H1 (cell line): ENCODE measurements at regions not wholly inside any gene's neighbourhood (a gene's known extent, or its start where the extent isn't known, plus 50 kb on each side); places are given as distances from the start of the nearest gene placed in this dataset.

ENCODE experiments used
- CTCF ChIA-PET: fragments of 300-600 bp; sonication (Branson Sonifier 250); formaldehyde crosslinking; loops from one replicate; lab custom pipeline; 2021; ENCODE audit not compliant: partially characterized antibody; lab: Charles Lee
- POLR2A ChIA-PET: fragments of 300-600 bp; sonication (Branson Sonifier 250); formaldehyde crosslinking; loops from one replicate; lab custom pipeline; 2021; ENCODE audit warnings: inconsistent platforms; ENCODE audit not compliant: partially characterized antibody; lab: Charles Lee
- DNase-seq, 2 experiments: peaks; one replicate each; pipeline versions ENCODE4 v3.0.0 to v3.0.0-alpha.2; 2010 to 2022; ENCODE audit warnings: low spot score in 2 of 2, low read depth in 1 of 2, mixed read lengths in 1 of 2
- FAIRE-seq: peaks from 2 replicates; lab custom pipeline; 2011; peaks lifted over from hg19 to GRCh38; lab: Jason Lieb, UNC
- H2AFZ ChIP-seq: 2 replicates; pipeline ENCODE4 v1.8.1; 2012; ENCODE audit warnings: low read length, inconsistent platforms
- H2AK5ac ChIP-seq: 2 replicates; pipeline ENCODE4 v1.6.1; 2013; ENCODE audit warnings: low read depth, low read length
- H2BK120ac ChIP-seq: replicated peaks from 2 replicates; pipeline ENCODE3; 2013; ENCODE audit warnings: low read depth, low read length, inconsistent platforms
- H2BK12ac ChIP-seq: 2 replicates; pipeline ENCODE4 v1.6.1; 2013; ENCODE audit warnings: low read depth, low read length
- H2BK15ac ChIP-seq: 2 replicates; pipeline ENCODE4 v1.6.1; 2013; ENCODE audit warnings: low read length
- H2BK20ac ChIP-seq: 2 replicates; pipeline ENCODE4 v1.6.1; 2013; ENCODE audit warnings: low read length
- H2BK5ac ChIP-seq: 2 replicates; pipeline ENCODE4 v1.6.1; 2013; ENCODE audit warnings: low read depth, low read length
- H3K14ac ChIP-seq: 2 replicates; pipeline ENCODE4 v1.6.1; 2013; ENCODE audit warnings: inconsistent platforms; ENCODE audit not compliant: insufficient read length
- H3K18ac ChIP-seq: 2 replicates; pipeline ENCODE4 v1.6.1; 2013; ENCODE audit warnings: low read length; ENCODE audit errors: extremely low read depth
- H3K23ac ChIP-seq: 2 replicates; pipeline ENCODE4 v1.6.1; 2013; ENCODE audit warnings: inconsistent platforms; ENCODE audit not compliant: insufficient read length
- H3K23me2 ChIP-seq: 2 replicates; pipeline ENCODE4 v1.6.1; 2013; ENCODE audit warnings: low read depth, low read length
- H3K27ac ChIP-seq: 2 replicates; pipeline ENCODE4 v1.6.1; 2011; ENCODE audit warnings: low read depth, low read length, inconsistent platforms
- H3K27me3 ChIP-seq, 4 experiments: replicated peaks in 1 of 4; 1 replicate in 1 of 4; 2 replicates in 3 of 4; pipeline versions ENCODE4 v1.6.1 to v1.8.1; 2011 to 2013; ENCODE audit warnings: low read length in 3 of 4, mild to moderate bottlenecking in 3 of 4, inconsistent platforms in 2 of 4, mixed read lengths in 2 of 4, moderate library complexity in 1 of 4; ENCODE audit not compliant: control insufficient read depth in 3 of 4, insufficient read depth in 3 of 4; ENCODE audit errors: extremely low read depth in 1 of 4
- H3K36me3 ChIP-seq, 4 experiments: 2 replicates each; pipeline versions ENCODE4 v1.6.1 to v1.8.1; 2011 to 2013; ENCODE audit warnings: mild to moderate bottlenecking in 4 of 4, low read length in 3 of 4, moderate library complexity in 2 of 4, control low read depth in 1 of 4, inconsistent platforms in 1 of 4; ENCODE audit not compliant: insufficient read depth in 4 of 4, control insufficient read depth in 2 of 4
- H3K4ac ChIP-seq: replicated peaks from 2 replicates; pipeline ENCODE3; 2013; ENCODE audit warnings: low read length, low read depth, mixed read lengths, inconsistent platforms; ENCODE audit not compliant: insufficient read length
- H3K4me1 ChIP-seq, 4 experiments: replicated peaks in 1 of 4; 1 replicate in 1 of 4; 2 replicates in 3 of 4; pipeline versions ENCODE4 v1.6.1 to v1.8.1; 2011 to 2013; ENCODE audit warnings: low read length in 3 of 4, inconsistent platforms in 2 of 4, mixed read lengths in 1 of 4; ENCODE audit not compliant: insufficient read depth in 4 of 4, control insufficient read depth in 3 of 4
- H3K4me2 ChIP-seq, 2 experiments: 2 replicates each; pipeline versions ENCODE4 v1.6.1 to v1.8.1; 2011 to 2013; ENCODE audit warnings: low read depth in 2 of 2, low read length in 2 of 2, control low read depth in 1 of 2, inconsistent platforms in 1 of 2, mild to moderate bottlenecking in 1 of 2; ENCODE audit not compliant: insufficient read depth in 1 of 2
- H3K4me3 ChIP-seq, 4 experiments: fragments of 200-600, 300-600 bp in 1 of 4; sonication (generic), shearing (Covaris generic), sonication (Bioruptor Twin) in 1 of 4; 2 replicates each; pipeline versions ENCODE4 v1.5.1 to v1.8.1; 2011 to 2016; ENCODE audit warnings: low read length in 4 of 4, low read depth in 3 of 4, control low read depth in 2 of 4, inconsistent platforms in 2 of 4, mild to moderate bottlenecking in 2 of 4, mixed read lengths in 1 of 4, moderate library complexity in 1 of 4; ENCODE audit not compliant: insufficient read depth in 2 of 4; ENCODE audit errors: extremely low read depth in 1 of 4
- H3K56ac ChIP-seq: replicated peaks from 2 replicates; pipeline ENCODE3; 2013; ENCODE audit warnings: low read depth, mild to moderate bottlenecking, mixed read lengths, low read length, inconsistent platforms; ENCODE audit not compliant: insufficient read length
- H3K79me1 ChIP-seq: 2 replicates; pipeline ENCODE4 v1.6.1; 2013; ENCODE audit warnings: low read depth, low read length, control low read depth
- H3K79me2 ChIP-seq, 2 experiments: 2 replicates each; pipeline versions ENCODE4 v1.6.1 to v1.8.1; 2012 to 2013; ENCODE audit warnings: low read length in 2 of 2, mild to moderate bottlenecking in 2 of 2, inconsistent platforms in 1 of 2; ENCODE audit not compliant: insufficient read depth in 2 of 2, control insufficient read depth in 1 of 2
- H3K9ac ChIP-seq, 4 experiments: replicated peaks in 1 of 4; 1 replicate in 1 of 4; 2 replicates in 3 of 4; pipeline versions ENCODE4 v1.6.1 to v1.8.1; 2011 to 2013; ENCODE audit warnings: low read depth in 3 of 4, low read length in 3 of 4, control low read depth in 2 of 4, mild to moderate bottlenecking in 2 of 4, moderate library complexity in 2 of 4, inconsistent platforms in 1 of 4; ENCODE audit errors: extremely low read depth in 1 of 4
- H3K9me3 ChIP-seq, 2 experiments: 2 replicates each; pipeline versions ENCODE4 v1.6.1 to v1.8.1; 2012 to 2013; ENCODE audit warnings: mild to moderate bottlenecking in 2 of 2, moderate library complexity in 2 of 2, control low read depth in 1 of 2, inconsistent platforms in 1 of 2, low read depth in 1 of 2, low read length in 1 of 2, mixed read lengths in 1 of 2; ENCODE audit not compliant: insufficient read depth in 2 of 2
- H4K20me1 ChIP-seq, 2 experiments: replicated peaks in 1 of 2; 2 replicates each; pipeline versions ENCODE3 to v1.8.1; 2011 to 2013; ENCODE audit warnings: inconsistent platforms in 2 of 2, low read length in 2 of 2, mild to moderate bottlenecking in 1 of 2; ENCODE audit not compliant: insufficient read depth in 2 of 2, control insufficient read depth in 1 of 2
- H4K5ac ChIP-seq: 2 replicates; pipeline ENCODE4 v1.6.1; 2013; ENCODE audit warnings: low read length, low read depth, mixed read lengths, inconsistent platforms; ENCODE audit not compliant: insufficient read length
- H4K8ac ChIP-seq: 2 replicates; pipeline ENCODE4 v1.8.0; 2013; ENCODE audit warnings: mild to moderate bottlenecking, moderate library complexity, low read length, inconsistent platforms; ENCODE audit not compliant: insufficient read depth; ENCODE audit errors: extremely low read depth
- H4K91ac ChIP-seq: replicated peaks from 2 replicates; pipeline ENCODE3; 2013; ENCODE audit warnings: low read length, mixed read lengths, inconsistent platforms; ENCODE audit not compliant: insufficient read length
- BCL11A ChIP-seq, 2 experiments: IDR thresholded peaks; one replicate each; pipeline ENCODE4 v1.6.1; 2011; ENCODE audit warnings: low read depth in 2 of 2, low read length in 2 of 2, mild to moderate bottlenecking in 2 of 2
- CBX5 ChIP-seq: fragments of 300-800, 300-1000 bp; sonication (generic); IDR thresholded peaks from 2 replicates; pipeline ENCODE4 v1.7.1; 2016; ENCODE audit warnings: antibody characterized with exemption, low read length, low read depth
- CTBP2 ChIP-seq: IDR thresholded peaks from 2 replicates; pipeline ENCODE4 v1.7.0; 2011; ENCODE audit warnings: borderline replicate concordance, mild to moderate bottlenecking, moderate library complexity, mixed read lengths, low read length; ENCODE audit not compliant: insufficient read depth, insufficient read length
- EZH2 ChIP-seq: fragments of 200-600 bp; sonication (generic); IDR thresholded peaks from 2 replicates; pipeline ENCODE4 v1.7.1; 2012; ENCODE audit warnings: low read depth, mild to moderate bottlenecking, moderate library complexity, low read length, inconsistent platforms; ENCODE audit not compliant: severe bottlenecking
- JUN ChIP-seq: IDR thresholded peaks from 2 replicates; pipeline ENCODE4 v1.6.1; 2011; ENCODE audit warnings: low read depth, mild to moderate bottlenecking, improper control_type of control experiment, low read length
- KDM4A ChIP-seq: IDR thresholded peaks from one replicate; pipeline ENCODE4 v1.7.1; 2012; ENCODE audit warnings: low read depth, mild to moderate bottlenecking, moderate library complexity, low read length, inconsistent platforms; ENCODE audit not compliant: severe bottlenecking
- MAX ChIP-seq: IDR thresholded peaks from 2 replicates; pipeline ENCODE4 v1.6.1; 2012; ENCODE audit warnings: inconsistent platforms
- RBBP5 ChIP-seq: IDR thresholded peaks from 2 replicates; pipeline ENCODE4 v1.7.1; 2012; ENCODE audit warnings: low read depth, mild to moderate bottlenecking, inconsistent platforms, low read length, moderate library complexity, borderline replicate concordance
- RNF2 ChIP-seq: fragments of 200-900, 300-1000 bp; sonication (generic); IDR thresholded peaks from 2 replicates; pipeline ENCODE4 v1.7.1; 2016; ENCODE audit warnings: borderline replicate concordance, low read depth, mild to moderate bottlenecking, antibody characterized with exemption, low read length; ENCODE audit not compliant: poor library complexity, severe bottlenecking; ENCODE audit errors: missing control alignments
- SAP30 ChIP-seq: fragments of 300-600 bp; sonication (generic); IDR thresholded peaks from 2 replicates; pipeline ENCODE4 v1.7.1; 2012; ENCODE audit warnings: low read length, moderate library complexity, mild to moderate bottlenecking, inconsistent platforms; ENCODE audit not compliant: insufficient read depth, insufficient replicate concordance
- SUZ12 ChIP-seq: fragments of 200-600 bp; sonication (generic); IDR thresholded peaks from 2 replicates; pipeline ENCODE4 v1.6.1; 2012; ENCODE audit warnings: mild to moderate bottlenecking, inconsistent platforms, low read length, moderate library complexity, mixed read lengths
- TEAD4 ChIP-seq: IDR thresholded peaks from 2 replicates; pipeline ENCODE4 v1.6.1; 2012; ENCODE audit warnings: low read depth, low read length, inconsistent platforms, mixed read lengths
- WGBS, 2 experiments: shearing (Covaris generic) in 1 of 2; methylation state at CpG; one replicate each; pipeline versions ENCODE4 v1.1.6 to v1.1.7; 2013 to 2015; ENCODE audit warnings: low lambda C conversion rate in 2 of 2, mixed read lengths in 2 of 2, inconsistent platforms in 1 of 2, low coverage in 1 of 2, missing lambda C conversion rate in 1 of 2; ENCODE audit not compliant: insufficient replicate concordance in 2 of 2, insufficient coverage in 1 of 2, insufficient read length in 1 of 2; ENCODE audit errors: extremely low coverage in 1 of 2, missing lambda C conversion rate in 1 of 2; 5-methylcytosine and 5-hydroxymethylcytosine counted together

- H3K79me2 ChIP-seq, result no peaks in the 10 kb centered on the region
- H3K4me3 ChIP-seq, result no peak overlapping the region
- no peaks in the 10 kb centered on the region for H3K79me1 ChIP-seq
- H3K4ac ChIP-seq, result no peak overlapping the region
- no peaks in the 10 kb centered on the region for H3K9me3 ChIP-seq
- H2AFZ ChIP-seq, result no peak overlapping the region
- no peak overlapping the region for H3K4me2 ChIP-seq
- H2BK120ac ChIP-seq, result no peak overlapping the region
- no peak overlapping the region for H4K91ac ChIP-seq
- H3K27ac ChIP-seq, result no peak overlapping the region
- no peak overlapping the region for H3K18ac ChIP-seq
- WGBS, 2 experiments, result 88% methylated on average over 6 of the region's 6 CpGs; no CpG with 5 or more reads in 1 of the 2 experiments
- no peak overlapping the region for H2AK5ac ChIP-seq
- H3K9ac ChIP-seq, result no peak overlapping the region
- H2BK5ac ChIP-seq, result no peak overlapping the region
- no peak overlapping the region for H2BK12ac ChIP-seq
- H3K23me2 ChIP-seq, result no peaks in the 10 kb centered on the region
- no peak overlapping the region for H4K8ac ChIP-seq
- H3K14ac ChIP-seq, result no peak overlapping the region
- peaks cover 0 to 3% (median 0%) of the 10 kb centered on the region in 4 experiments; a peak in 1 of 8 replicates for H3K36me3 ChIP-seq
- no peaks in the 10 kb centered on the region for H4K20me1 ChIP-seq
- POLR2A ChIA-PET, result interaction anchor here (0.6 kb wide), 1 partner anchor 19 kb away, joined by 3 read pairs; no protein-coding TSS in a partner anchor
- no peaks in the 10 kb centered on the region for H3K27me3 ChIP-seq
- H3K4me1 ChIP-seq, result no peaks in the 10 kb centered on the region
- H3K23ac ChIP-seq, result no peak overlapping the region
- TF ChIP-seq CTBP2 (no peak), EZH2 (no peak), SAP30 (no peak), RBBP5 (no peak), CBX5 (no peak), JUN (no peak), TEAD4 (no peak), SUZ12 (no peak), BCL11A (IDR thresholded peaks at IDR 0.05; ENCODE audit: low read depth in 2 of 2, low read length in 2 of 2) (no peak), KDM4A (no peak), RNF2 (no peak), MAX (no peak)
- TF ChIP-seq, all 59 proteins: peak for 0
- no peak overlapping the region for H3K56ac ChIP-seq
- no peak overlapping the region for H4K5ac ChIP-seq
- CTCF ChIA-PET, result interaction anchor here (1.4 to 1.8 kb wide), 2 partner anchors 10 to 140 kb away, joined by 3 to 6 read pairs; no protein-coding TSS in a partner anchor
- H2BK20ac ChIP-seq, result no peak overlapping the region
- no peak overlapping the region for H2BK15ac ChIP-seq
- FAIRE-seq, result no peak
- DNase-seq, result no peak
Observed at GRCh38 chr4:112802780-112803179, 165.8 kb downstream of the LARP7 start.
